Effector memory CD8-positive, alpha-beta T cell (primary cell): ENCODE measurements at regions not wholly inside any gene's neighbourhood (a gene's known extent, or its start where the extent isn't known, plus 50 kb on each side); places are given as distances from the start of the nearest gene placed in this dataset.

Experiments used
- ATAC-seq: fragments of 150-1000 bp; cut with Tn5 transposase; replicated peaks from 2 replicates; pipeline ENCODE4 v1.10.0; 2021; ENCODE audit warnings: mild to moderate bottlenecking, moderate library complexity
- DNase-seq, 3 experiments: peaks; one replicate each; pipeline ENCODE4 v3.0.0; 2021
- H3K27ac Mint-ChIP-seq, 2 donors: one replicate each; pipeline ENCODE4 v1.8.0; 2022; ENCODE audit warnings: mild to moderate bottlenecking in 2 of 2, mixed read lengths in 2 of 2, moderate library complexity in 2 of 2
- H3K27me3 Mint-ChIP-seq, 2 donors: one replicate each; pipeline ENCODE4 v1.8.0; 2022; ENCODE audit warnings: mixed read lengths in 2 of 2
- H3K36me3 Mint-ChIP-seq: one replicate; pipeline ENCODE4 v1.8.0; 2022; ENCODE audit warnings: mild to moderate bottlenecking, moderate library complexity, mixed read lengths; ENCODE audit not compliant: insufficient read depth
- H3K4me1 Mint-ChIP-seq, 2 donors: one replicate each; pipeline ENCODE4 v1.8.0; 2022; ENCODE audit warnings: low read depth in 2 of 2, mixed read lengths in 2 of 2
- H3K4me3 Mint-ChIP-seq, 2 donors: one replicate each; pipeline ENCODE4 v1.8.0; 2022; ENCODE audit warnings: mild to moderate bottlenecking in 2 of 2, mixed read lengths in 2 of 2, moderate library complexity in 2 of 2
- H3K9me3 Mint-ChIP-seq, 2 donors: one replicate each; pipeline ENCODE4 v1.8.0; 2022; ENCODE audit warnings: mixed read lengths in 2 of 2

- Mint-ChIP-seq H3K27me3 (no peaks in the 10 kb centered on the region), H3K9me3 (peaks cover 0 to 2% of the 10 kb centered on the region in 2 donors), H3K4me1 (no peaks in the 10 kb centered on the region), H3K27ac (no peak overlapping the region), H3K4me3 (no peak overlapping the region), H3K36me3 (peaks cover 3% of the 10 kb centered on the region)
- ATAC-seq (no peak), DNase-seq (no peak)
Measured at GRCh38 chr4:27176400-27176799, 315.8 kb downstream of the STIM2 start.

- no peak for ATAC-seq
- H3K4me1 Mint-ChIP-seq: no peaks in the 10 kb centered on the region
Measured at GRCh38 chr4:27176881-27177280, 316.2 kb downstream of the STIM2 start.

GRCh38 chr4:27178061-27178460, 317.4 kb downstream of the STIM2 start:
- no peak for ATAC-seq
- Mint-ChIP-seq H3K36me3 (peaks cover 3% of the 10 kb centered on the region), H3K27me3 (no peaks in the 10 kb centered on the region)

More at GRCh38 chr4:27176881-27177280, 316.2 kb downstream of the STIM2 start:
- Mint-ChIP-seq H3K9me3 (peaks cover 0 to 2% of the 10 kb centered on the region in 2 donors), H3K27ac (no peak overlapping the region), H3K4me3 (no peak overlapping the region), H3K27me3 (no peaks in the 10 kb centered on the region), H3K36me3 (peaks cover 3% of the 10 kb centered on the region)
- DNase-seq: no peak

GRCh38 chr4:27181693-27182092, 321.1 kb downstream of the STIM2 start:
- H3K27me3 Mint-ChIP-seq: no peaks in the 10 kb centered on the region
- no peak overlapping the region for H3K4me3 Mint-ChIP-seq
- ATAC-seq (no peak), DNase-seq (no peak)
- H3K27ac Mint-ChIP-seq: no peak overlapping the region
- H3K4me1 Mint-ChIP-seq: no peaks in the 10 kb centered on the region
- H3K36me3 Mint-ChIP-seq: no peaks in the 10 kb centered on the region
- no peaks in the 10 kb centered on the region for H3K9me3 Mint-ChIP-seq

More at GRCh38 chr4:27178061-27178460, 317.4 kb downstream of the STIM2 start:
- Mint-ChIP-seq H3K9me3 (peaks cover 0 to 2% of the 10 kb centered on the region in 2 donors), H3K4me3 (no peak overlapping the region), H3K4me1 (no peaks in the 10 kb centered on the region), H3K27ac (no peak overlapping the region)
- DNase-seq: no peak

DNA sequence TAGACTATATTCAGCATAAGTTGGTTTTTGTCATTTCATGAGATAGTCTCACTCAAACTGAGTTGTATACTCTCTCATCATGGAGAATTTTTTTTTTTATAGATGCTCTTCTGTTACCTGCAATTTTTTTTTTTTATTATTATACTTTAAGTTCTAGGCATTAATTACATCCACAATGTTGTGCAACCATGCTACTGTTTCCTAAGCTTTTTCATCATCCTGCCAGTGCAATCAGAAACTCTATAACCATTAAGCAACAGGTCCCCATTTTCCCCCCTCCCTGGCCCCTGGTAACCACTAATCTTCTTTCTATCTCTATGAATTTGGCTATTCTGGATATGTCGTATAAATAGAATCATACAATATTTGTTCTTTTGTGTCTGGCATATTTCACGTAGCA, 321.6 kb downstream of the STIM2 start:
- Mint-ChIP-seq H3K27ac (no peak overlapping the region), H3K4me3 (no peak overlapping the region), H3K9me3 (no peaks in the 10 kb centered on the region), H3K27me3 (no peaks in the 10 kb centered on the region), H3K36me3 (no peaks in the 10 kb centered on the region), H3K4me1 (no peaks in the 10 kb centered on the region)
- DNase-seq (no peak), ATAC-seq (no peak)

- H3K36me3 Mint-ChIP-seq: no peaks in the 10 kb centered on the region
- no peaks in the 10 kb centered on the region for H3K27me3 Mint-ChIP-seq
- no peak overlapping the region for H3K27ac Mint-ChIP-seq
- H3K9me3 Mint-ChIP-seq: peaks cover 0 to under 1% of the 10 kb centered on the region in 2 donors
- no peak overlapping the region for H3K4me3 Mint-ChIP-seq
- H3K4me1 Mint-ChIP-seq: no peaks in the 10 kb centered on the region
- DNase-seq: no peak
- no peak for ATAC-seq
Measured at GRCh38 chr4:27184508-27185155, 324.0 kb downstream of the STIM2 start.

DNA sequence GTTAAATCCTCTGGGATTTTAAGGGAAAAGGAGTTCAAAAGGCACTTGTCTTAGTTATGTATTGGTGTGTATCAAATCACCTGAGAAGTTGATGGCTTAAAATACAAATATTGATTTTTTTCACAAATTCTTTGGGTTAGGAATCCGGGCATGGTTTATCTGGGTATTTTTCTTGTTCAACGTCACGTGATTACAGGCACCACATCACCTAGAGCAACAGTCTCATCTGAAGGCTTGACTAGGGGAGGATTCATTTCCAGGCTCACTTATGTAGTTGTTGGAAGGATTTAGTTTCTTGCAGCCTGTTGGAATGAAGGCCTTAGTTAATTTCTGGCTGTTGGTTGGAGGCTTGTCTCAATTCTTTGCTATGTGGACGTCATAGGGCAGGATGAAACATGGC, 326.1 kb downstream of the STIM2 start:
- no peaks in the 10 kb centered on the region for H3K27me3 Mint-ChIP-seq
- no peaks in the 10 kb centered on the region for H3K4me1 Mint-ChIP-seq
- no peak for DNase-seq
- no peak overlapping the region for H3K4me3 Mint-ChIP-seq
- H3K36me3 Mint-ChIP-seq: no peaks in the 10 kb centered on the region
- no peak for ATAC-seq
- no peak overlapping the region for H3K27ac Mint-ChIP-seq
- H3K9me3 Mint-ChIP-seq: peaks cover 0 to 3% of the 10 kb centered on the region in 2 donors

- H3K27ac Mint-ChIP-seq: no peak overlapping the region
- no peaks in the 10 kb centered on the region for H3K4me1 Mint-ChIP-seq
- peaks cover 0 to 3% of the 10 kb centered on the region in 2 donors for H3K9me3 Mint-ChIP-seq
- H3K27me3 Mint-ChIP-seq: no peaks in the 10 kb centered on the region
- no peak overlapping the region for H3K4me3 Mint-ChIP-seq
- ATAC-seq (no peak), DNase-seq (no peak)
- no peaks in the 10 kb centered on the region for H3K36me3 Mint-ChIP-seq
Measured at GRCh38 chr4:27187786-27188185, 327.1 kb downstream of the STIM2 start.

- Mint-ChIP-seq H3K4me1 (no peaks in the 10 kb centered on the region), H3K27me3 (no peaks in the 10 kb centered on the region), H3K9me3 (peaks cover 0 to 5% of the 10 kb centered on the region in 2 donors), H3K4me3 (no peak overlapping the region), H3K27ac (no peak overlapping the region), H3K36me3 (no peaks in the 10 kb centered on the region)
- DNase-seq: no peak
- no peak for ATAC-seq
Measured at GRCh38 chr4:27189683-27190082, 329.0 kb downstream of the STIM2 start.

DNA sequence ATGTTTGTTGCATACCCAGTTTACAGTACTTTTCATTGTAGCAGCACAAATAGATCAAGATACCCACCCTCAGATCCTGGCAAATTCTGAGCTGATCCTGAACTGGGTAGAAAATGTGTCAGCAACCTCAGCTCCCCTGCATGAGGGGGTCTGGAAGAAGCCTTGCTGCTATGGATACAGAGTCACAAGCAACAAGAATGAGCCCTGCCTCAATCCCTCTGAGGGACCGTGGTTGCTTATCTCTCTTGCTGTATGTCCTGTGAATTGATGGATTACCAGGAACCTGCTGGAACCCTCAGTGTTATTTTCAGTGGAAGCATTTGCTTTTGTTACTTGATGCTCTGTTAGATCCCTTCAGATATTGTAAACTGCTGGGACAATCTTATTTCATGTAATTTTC, 331.0 kb downstream of the STIM2 start:
- ATAC-seq: no peak
- Mint-ChIP-seq H3K27me3 (peaks cover 0 to 5% of the 10 kb centered on the region in 2 donors), H3K4me1 (no peaks in the 10 kb centered on the region), H3K4me3 (no peak overlapping the region), H3K9me3 (peaks cover 0 to 8% of the 10 kb centered on the region in 2 donors), H3K36me3 (no peaks in the 10 kb centered on the region), H3K27ac (no peak overlapping the region)
- no peak for DNase-seq

- DNase-seq: no peak
- ATAC-seq: no peak
- Mint-ChIP-seq H3K27ac (no peak overlapping the region), H3K4me3 (no peak overlapping the region), H3K4me1 (no peaks in the 10 kb centered on the region), H3K9me3 (peaks cover 0 to 7% of the 10 kb centered on the region in 2 donors), H3K36me3 (no peaks in the 10 kb centered on the region), H3K27me3 (peaks cover 0 to 5% of the 10 kb centered on the region in 2 donors)
Measured at GRCh38 chr4:27194599-27195176, 334.0 kb downstream of the STIM2 start.

- Mint-ChIP-seq H3K9me3 (peaks cover 0 to 5% of the 10 kb centered on the region in 2 donors), H3K36me3 (no peaks in the 10 kb centered on the region), H3K27me3 (peaks cover 0 to 5% of the 10 kb centered on the region in 2 donors), H3K4me1 (no peaks in the 10 kb centered on the region), H3K4me3 (no peak overlapping the region), H3K27ac (no peak overlapping the region)
- ATAC-seq (no peak), DNase-seq (no peak)
Measured at GRCh38 chr4:27198246-27198645, 337.6 kb downstream of the STIM2 start.

DNA sequence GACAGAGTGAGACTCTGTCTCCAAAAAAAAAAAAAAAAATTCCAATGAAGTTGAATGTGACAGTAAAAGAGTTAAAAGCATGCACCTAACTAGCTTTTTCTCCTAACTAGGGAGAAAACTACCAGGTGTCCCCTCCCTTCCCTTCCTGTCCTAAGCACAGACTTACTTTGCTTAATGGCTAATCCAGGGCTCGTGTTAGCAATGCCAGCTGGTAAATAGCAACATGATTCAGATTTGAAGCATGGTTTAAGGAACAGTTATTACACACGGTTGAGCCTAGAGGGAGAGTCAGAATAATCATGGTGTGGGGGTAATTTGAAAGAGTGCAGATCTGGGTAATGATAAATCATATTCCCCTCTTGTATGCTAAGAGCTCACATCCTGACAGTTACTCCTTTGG, 338.3 kb downstream of the STIM2 start:
- no peaks in the 10 kb centered on the region for H3K36me3 Mint-ChIP-seq
- H3K27ac Mint-ChIP-seq: no peak overlapping the region
- H3K4me1 Mint-ChIP-seq: no peaks in the 10 kb centered on the region
- peaks cover 0 to 5% of the 10 kb centered on the region in 2 donors for H3K27me3 Mint-ChIP-seq
- peaks cover 0 to 5% of the 10 kb centered on the region in 2 donors for H3K9me3 Mint-ChIP-seq
- no peak overlapping the region for H3K4me3 Mint-ChIP-seq
- DNase-seq (no peak), ATAC-seq (no peak)

DNA sequence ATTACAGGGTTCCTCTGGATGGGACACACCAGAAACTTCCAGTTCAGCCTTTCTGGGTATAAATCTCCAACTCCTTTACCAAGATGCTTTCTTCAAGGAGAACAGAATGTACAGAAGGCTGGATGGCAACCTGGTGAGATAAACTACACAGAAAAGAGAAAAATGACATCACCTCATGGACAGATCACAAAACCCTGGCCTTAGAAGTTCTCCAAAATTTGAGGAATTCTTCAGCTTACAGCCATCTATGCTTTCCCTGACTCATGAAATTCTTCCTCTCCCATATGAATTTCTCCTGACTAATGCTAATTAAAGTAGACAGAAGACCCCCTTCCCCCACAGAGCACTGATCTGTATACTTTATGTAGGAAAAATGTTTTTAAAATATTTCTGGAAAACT, 345.4 kb downstream of the STIM2 start:
- Mint-ChIP-seq H3K36me3 (no peaks in the 10 kb centered on the region), H3K27ac (no peak overlapping the region), H3K4me3 (no peak overlapping the region), H3K4me1 (no peaks in the 10 kb centered on the region), H3K9me3 (no peaks in the 10 kb centered on the region), H3K27me3 (no peaks in the 10 kb centered on the region)
- DNase-seq (no peak), ATAC-seq (no peak)
